ENCODE measurements at regions not wholly inside any gene's neighbourhood (a gene's known extent, or its start where the extent isn't known, plus 50 kb on each side); places are given as distances from the start of the nearest gene placed in this dataset.

DNA sequence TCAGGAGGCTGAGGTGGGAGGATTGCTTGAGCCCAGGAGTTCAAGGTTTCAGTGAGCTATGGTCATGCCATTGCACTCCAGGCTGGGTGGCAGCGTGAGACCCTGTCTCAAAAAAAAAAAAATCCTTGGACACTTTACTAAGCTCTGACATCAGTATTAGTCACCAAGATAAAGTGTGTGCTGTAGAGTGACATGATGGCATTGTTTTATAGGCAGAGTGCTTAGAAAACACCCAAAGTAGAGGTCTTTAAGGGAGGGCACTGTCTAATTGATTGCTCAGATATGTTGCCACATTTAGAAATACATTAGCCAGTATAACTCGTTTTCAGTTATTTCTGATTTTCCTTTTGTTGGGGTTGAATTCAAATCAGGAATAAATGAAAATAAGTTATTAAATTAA is 235.9 kb downstream of the REEP3 start:
- no peaks in the 10 kb centered on the region for H3K36me3 Mint-ChIP-seq (ENCODE audit: insufficient read depth, unreplicated experiment)
- BruUV-seq (replicated peaks) = no TSS peak
- no peaks in the 10 kb centered on the region for H3K4me1 Mint-ChIP-seq (ENCODE audit: insufficient read depth, unreplicated experiment)
- ChIA-PET POLR2A (no interaction called here), CTCF (interaction anchor here (0.5 to 2.6 kb wide), 7 partner anchors 11 to 629 kb away, joined by 3 to 16 read pairs (median 3); no protein-coding TSS in a partner anchor)
- intact Hi-C loops (cut with micrococcal nuclease) = no loop called here
- H3K4me3 Mint-ChIP-seq (ENCODE audit: unreplicated experiment) = no peak overlapping the region
- H3K27ac Mint-ChIP-seq (ENCODE audit: low read depth, unreplicated experiment) = no peak overlapping the region
- DNase-seq (ENCODE audit: unreplicated experiment) = no peak
- no peaks in the 10 kb centered on the region for H3K27me3 Mint-ChIP-seq (ENCODE audit: insufficient read depth, unreplicated experiment)
- TF ChIP-seq, protein P1, sequence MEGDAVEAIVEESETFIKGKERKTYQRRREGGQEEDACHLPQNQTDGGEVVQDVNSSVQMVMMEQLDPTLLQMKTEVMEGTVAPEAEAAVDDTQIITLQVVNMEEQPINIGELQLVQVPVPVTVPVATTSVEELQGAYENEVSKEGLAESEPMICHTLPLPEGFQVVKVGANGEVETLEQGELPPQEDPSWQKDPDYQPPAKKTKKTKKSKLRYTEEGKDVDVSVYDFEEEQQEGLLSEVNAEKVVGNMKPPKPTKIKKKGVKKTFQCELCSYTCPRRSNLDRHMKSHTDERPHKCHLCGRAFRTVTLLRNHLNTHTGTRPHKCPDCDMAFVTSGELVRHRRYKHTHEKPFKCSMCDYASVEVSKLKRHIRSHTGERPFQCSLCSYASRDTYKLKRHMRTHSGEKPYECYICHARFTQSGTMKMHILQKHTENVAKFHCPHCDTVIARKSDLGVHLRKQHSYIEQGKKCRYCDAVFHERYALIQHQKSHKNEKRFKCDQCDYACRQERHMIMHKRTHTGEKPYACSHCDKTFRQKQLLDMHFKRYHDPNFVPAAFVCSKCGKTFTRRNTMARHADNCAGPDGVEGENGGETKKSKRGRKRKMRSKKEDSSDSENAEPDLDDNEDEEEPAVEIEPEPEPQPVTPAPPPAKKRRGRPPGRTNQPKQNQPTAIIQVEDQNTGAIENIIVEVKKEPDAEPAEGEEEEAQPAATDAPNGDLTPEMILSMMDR (IDR thresholded peaks at IDR 0.05; ENCODE audit: unreplicated experiment) = no peak
- H3K9me3 Mint-ChIP-seq (ENCODE audit: unreplicated experiment) = no peaks in the 10 kb centered on the region

- ChIA-PET POLR2A (interaction anchor here (0.5 to 0.7 kb wide), 2 partner anchors 11 to 302 kb away, joined by 3 read pairs; no protein-coding TSS in a partner anchor), CTCF (interaction anchor here (0.6 to 2.6 kb wide), 5 partner anchors 10 to 1233 kb away, joined by 3 to 16 read pairs (median 3); no protein-coding TSS in a partner anchor)
- Mint-ChIP-seq H3K9me3 (ENCODE audit: unreplicated experiment) (no peaks in the 10 kb centered on the region), H3K4me1 (ENCODE audit: insufficient read depth, unreplicated experiment) (no peaks in the 10 kb centered on the region), H3K4me3 (ENCODE audit: unreplicated experiment) (no peak overlapping the region), H3K27ac (ENCODE audit: low read depth, unreplicated experiment) (no peak overlapping the region), H3K27me3 (ENCODE audit: insufficient read depth, unreplicated experiment) (no peaks in the 10 kb centered on the region), H3K36me3 (ENCODE audit: insufficient read depth, unreplicated experiment) (no peaks in the 10 kb centered on the region)
- BruUV-seq (replicated peaks) = no TSS peak
- no peak for DNase-seq (ENCODE audit: unreplicated experiment)
- TF ChIP-seq, protein P1 (IDR thresholded peaks at IDR 0.05; ENCODE audit: unreplicated experiment) = no peak
- intact Hi-C loops (cut with micrococcal nuclease) = no loop called here
Observed at GRCh38 chr10:63758080-63758479, 236.9 kb downstream of the REEP3 start.

GRCh38 chr10:63759335-63759734 is 238.1 kb downstream of the REEP3 start:
- DNase-seq (ENCODE audit: unreplicated experiment) = no peak
- Mint-ChIP-seq H3K27me3 (ENCODE audit: insufficient read depth, unreplicated experiment) (no peaks in the 10 kb centered on the region), H3K36me3 (ENCODE audit: insufficient read depth, unreplicated experiment) (no peaks in the 10 kb centered on the region), H3K4me1 (ENCODE audit: insufficient read depth, unreplicated experiment) (no peaks in the 10 kb centered on the region), H3K27ac (ENCODE audit: low read depth, unreplicated experiment) (no peak overlapping the region), H3K4me3 (ENCODE audit: unreplicated experiment) (no peak overlapping the region), H3K9me3 (ENCODE audit: unreplicated experiment) (no peaks in the 10 kb centered on the region)
- ChIA-PET POLR2A (interaction anchor here (0.6 kb wide), 1 partner anchor 41 kb away, joined by 3 read pairs; no protein-coding TSS in a partner anchor), CTCF (interaction anchor here (2.6 kb wide), 1 partner anchor 39 kb away, joined by 16 read pairs; no protein-coding TSS in a partner anchor)
- TF ChIP-seq, protein P1 (IDR thresholded peaks at IDR 0.05; ENCODE audit: unreplicated experiment) = no peak
- intact Hi-C loops (cut with micrococcal nuclease) = no loop called here
- no TSS peak for BruUV-seq (replicated peaks)

GRCh38 chr10:63760034-63760707 is 239.0 kb downstream of the REEP3 start:
- no peak for DNase-seq (ENCODE audit: unreplicated experiment)
- no peaks in the 10 kb centered on the region for H3K27me3 Mint-ChIP-seq (ENCODE audit: insufficient read depth, unreplicated experiment)
- ChIA-PET POLR2A (no interaction called here), CTCF (interaction anchor here (0.7 to 1.1 kb wide), 2 partner anchors 36 to 950 kb away, joined by 3 to 6 read pairs; no protein-coding TSS in a partner anchor)
- no peaks in the 10 kb centered on the region for H3K36me3 Mint-ChIP-seq (ENCODE audit: insufficient read depth, unreplicated experiment)
- peaks cover 4% of the 10 kb centered on the region for H3K4me1 Mint-ChIP-seq (ENCODE audit: insufficient read depth, unreplicated experiment)
- no peak overlapping the region for H3K27ac Mint-ChIP-seq (ENCODE audit: low read depth, unreplicated experiment)
- TF ChIP-seq, protein P1 (IDR thresholded peaks at IDR 0.05; ENCODE audit: unreplicated experiment) = no peak
- no TSS peak for BruUV-seq (replicated peaks)
- H3K4me3 Mint-ChIP-seq (ENCODE audit: unreplicated experiment) = no peak overlapping the region
- H3K9me3 Mint-ChIP-seq (ENCODE audit: unreplicated experiment) = no peaks in the 10 kb centered on the region
- intact Hi-C loops (cut with micrococcal nuclease) = loop anchor here (10.0 kb wide), 1 partner anchor 1165 kb away; no protein-coding TSS in a partner anchor

Measured in MCF 10A (cell line).